ENCODE measurements at regions not wholly inside any gene's neighbourhood (a gene's known extent, or its start where the extent isn't known, plus 50 kb on each side); places are given as distances from the start of the nearest gene placed in this dataset.
A peak's percentile ranks its signal among the peaks of the same experiment; 100 is the strongest.

- peak overlapping the region in 2 of 5 donors; percentile 28 to 56 for H3K9ac ChIP-seq (ENCODE audit: low read length in 5 of 5)
- H3K27me3 ChIP-seq (ENCODE audit: control insufficient read depth in 5 of 5, insufficient read depth in 4 of 5, low read length in 5 of 5) = no peaks in the 10 kb centered on the region
- H3K36me3 ChIP-seq (ENCODE audit: control insufficient read depth in 5 of 5, insufficient read depth in 5 of 5, low read length in 5 of 5) = no peaks in the 10 kb centered on the region
- H3K27ac ChIP-seq (ENCODE audit: low read depth, low read length) = no peak overlapping the region
- peak overlapping the region; percentile 48 to 62 (median 51) for H3K4me3 ChIP-seq (ENCODE audit: low read depth in 1 of 5, low read length in 5 of 5)
- peaks cover 0 to 5% (median 0%) of the 10 kb centered on the region in 5 donors for H3K9me3 ChIP-seq (ENCODE audit: control insufficient read depth in 5 of 5, low read length in 5 of 5)
- H3K4me1 ChIP-seq (ENCODE audit: control insufficient read depth in 5 of 5, insufficient read depth in 5 of 5, low read length in 5 of 5) = peaks cover 8 to 32% (median 28%) of the 10 kb centered on the region in 5 donors
Measured at GRCh38 chr17:27379888-27380533, 76.2 kb upstream of the KSR1 start.

- Histone ChIP-seq H3K27me3 (ENCODE audit: control insufficient read depth in 5 of 5, insufficient read depth in 4 of 5, low read length in 5 of 5) (no peaks in the 10 kb centered on the region), H3K4me3 (ENCODE audit: low read depth in 1 of 5, low read length in 5 of 5) (peak overlapping the region; percentile 48 to 62 (median 51)), H3K9ac (ENCODE audit: low read length in 5 of 5) (peak overlapping the region in 2 of 5 donors; percentile 56 to 61), H3K4me1 (ENCODE audit: control insufficient read depth in 5 of 5, insufficient read depth in 5 of 5, low read length in 5 of 5) (peaks cover 8 to 33% (median 28%) of the 10 kb centered on the region in 5 donors), H3K36me3 (ENCODE audit: control insufficient read depth in 5 of 5, insufficient read depth in 5 of 5, low read length in 5 of 5) (no peaks in the 10 kb centered on the region), H3K9me3 (ENCODE audit: control insufficient read depth in 5 of 5, low read length in 5 of 5) (peaks cover 0 to 5% (median 0%) of the 10 kb centered on the region in 5 donors), H3K27ac (ENCODE audit: low read depth, low read length) (no peak overlapping the region)
Measured at GRCh38 chr17:27380551-27380950, 75.7 kb upstream of the KSR1 start.

GRCh38 chr17:27381007-27381501, 75.2 kb upstream of the KSR1 start:
- Histone ChIP-seq H3K9ac (ENCODE audit: low read length in 5 of 5) (no peak overlapping the region), H3K27ac (ENCODE audit: low read depth, low read length) (no peak overlapping the region)

GRCh38 chr17:27382025-27382424, 74.2 kb upstream of the KSR1 start:
- Histone ChIP-seq H3K36me3 (ENCODE audit: control insufficient read depth in 5 of 5, insufficient read depth in 5 of 5, low read length in 5 of 5) (no peaks in the 10 kb centered on the region), H3K27me3 (ENCODE audit: control insufficient read depth in 5 of 5, insufficient read depth in 4 of 5, low read length in 5 of 5) (no peaks in the 10 kb centered on the region), H3K27ac (ENCODE audit: low read depth, low read length) (no peak overlapping the region), H3K4me3 (ENCODE audit: low read depth in 1 of 5, low read length in 5 of 5) (no peak overlapping the region), H3K4me1 (ENCODE audit: control insufficient read depth in 5 of 5, insufficient read depth in 5 of 5, low read length in 5 of 5) (peaks cover 8 to 33% (median 28%) of the 10 kb centered on the region in 5 donors), H3K9ac (ENCODE audit: low read length in 5 of 5) (no peak overlapping the region), H3K9me3 (ENCODE audit: control insufficient read depth in 5 of 5, low read length in 5 of 5) (peaks cover 0 to 2% (median 0%) of the 10 kb centered on the region in 5 donors)

More at GRCh38 chr17:27381007-27381501, 75.2 kb upstream of the KSR1 start:
- H3K27me3 ChIP-seq (ENCODE audit: control insufficient read depth in 5 of 5, insufficient read depth in 4 of 5, low read length in 5 of 5) = no peaks in the 10 kb centered on the region
- H3K4me3 ChIP-seq (ENCODE audit: low read depth in 1 of 5, low read length in 5 of 5) = peak overlapping the region in 4 of 5 donors; percentile 48 to 54 (median 51)
- no peaks in the 10 kb centered on the region for H3K36me3 ChIP-seq (ENCODE audit: control insufficient read depth in 5 of 5, insufficient read depth in 5 of 5, low read length in 5 of 5)
- peaks cover 0 to 5% (median 0%) of the 10 kb centered on the region in 5 donors for H3K9me3 ChIP-seq (ENCODE audit: control insufficient read depth in 5 of 5, low read length in 5 of 5)
- peaks cover 8 to 33% (median 28%) of the 10 kb centered on the region in 5 donors for H3K4me1 ChIP-seq (ENCODE audit: control insufficient read depth in 5 of 5, insufficient read depth in 5 of 5, low read length in 5 of 5)

DNA sequence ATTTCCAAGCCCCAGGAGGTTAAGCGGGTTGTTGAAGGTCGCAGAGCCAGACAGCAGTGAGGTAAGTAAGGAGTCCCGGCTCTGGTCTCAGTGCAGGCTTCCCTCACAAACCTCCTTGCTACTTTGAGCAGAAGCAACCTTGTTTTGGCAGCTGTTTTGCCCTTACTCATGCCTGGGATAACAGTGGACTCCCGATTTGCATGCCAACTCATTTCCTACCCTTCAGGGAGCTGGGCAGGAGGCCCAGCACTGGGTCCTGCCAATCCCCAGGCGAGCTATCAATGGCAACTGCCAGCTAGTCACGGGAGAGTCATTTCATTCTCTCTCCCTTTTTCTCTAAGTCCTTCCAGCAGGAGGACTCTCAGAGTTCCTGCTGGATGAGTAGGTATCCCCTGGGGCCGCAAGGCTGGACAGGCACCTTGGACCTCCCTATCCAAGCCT, 72.0 kb upstream of the KSR1 start:
- Histone ChIP-seq H3K4me1 (ENCODE audit: control insufficient read depth in 5 of 5, insufficient read depth in 5 of 5, low read length in 5 of 5) (peaks cover 8 to 33% (median 28%) of the 10 kb centered on the region in 5 donors), H3K4me3 (ENCODE audit: low read depth in 1 of 5, low read length in 5 of 5) (no peak overlapping the region), H3K27ac (ENCODE audit: low read depth, low read length) (no peak overlapping the region), H3K27me3 (ENCODE audit: control insufficient read depth in 5 of 5, insufficient read depth in 4 of 5, low read length in 5 of 5) (no peaks in the 10 kb centered on the region), H3K9me3 (ENCODE audit: control insufficient read depth in 5 of 5, low read length in 5 of 5) (no peaks in the 10 kb centered on the region), H3K36me3 (ENCODE audit: control insufficient read depth in 5 of 5, insufficient read depth in 5 of 5, low read length in 5 of 5) (no peaks in the 10 kb centered on the region), H3K9ac (ENCODE audit: low read length in 5 of 5) (no peak overlapping the region)

- Histone ChIP-seq H3K9me3 (ENCODE audit: control insufficient read depth in 5 of 5, low read length in 5 of 5) (no peaks in the 10 kb centered on the region), H3K27ac (ENCODE audit: low read depth, low read length) (no peak overlapping the region), H3K4me3 (ENCODE audit: low read depth in 1 of 5, low read length in 5 of 5) (no peak overlapping the region), H3K27me3 (ENCODE audit: control insufficient read depth in 5 of 5, insufficient read depth in 4 of 5, low read length in 5 of 5) (no peaks in the 10 kb centered on the region), H3K4me1 (ENCODE audit: control insufficient read depth in 5 of 5, insufficient read depth in 5 of 5, low read length in 5 of 5) (peaks cover 8 to 35% (median 28%) of the 10 kb centered on the region in 5 donors), H3K36me3 (ENCODE audit: control insufficient read depth in 5 of 5, insufficient read depth in 5 of 5, low read length in 5 of 5) (no peaks in the 10 kb centered on the region), H3K9ac (ENCODE audit: low read length in 5 of 5) (no peak overlapping the region)
Measured at GRCh38 chr17:27384726-27385125, 71.5 kb upstream of the KSR1 start.

GRCh38 chr17:27385626-27386025, 70.6 kb upstream of the KSR1 start:
- Histone ChIP-seq H3K9ac (ENCODE audit: low read length in 5 of 5) (no peak overlapping the region), H3K4me3 (ENCODE audit: low read depth in 1 of 5, low read length in 5 of 5) (no peak overlapping the region), H3K27ac (ENCODE audit: low read depth, low read length) (no peak overlapping the region), H3K27me3 (ENCODE audit: control insufficient read depth in 5 of 5, insufficient read depth in 4 of 5, low read length in 5 of 5) (no peaks in the 10 kb centered on the region), H3K36me3 (ENCODE audit: control insufficient read depth in 5 of 5, insufficient read depth in 5 of 5, low read length in 5 of 5) (no peaks in the 10 kb centered on the region), H3K9me3 (ENCODE audit: control insufficient read depth in 5 of 5, low read length in 5 of 5) (no peaks in the 10 kb centered on the region), H3K4me1 (ENCODE audit: control insufficient read depth in 5 of 5, insufficient read depth in 5 of 5, low read length in 5 of 5) (peaks cover 6 to 26% (median 19%) of the 10 kb centered on the region in 5 donors)

DNA sequence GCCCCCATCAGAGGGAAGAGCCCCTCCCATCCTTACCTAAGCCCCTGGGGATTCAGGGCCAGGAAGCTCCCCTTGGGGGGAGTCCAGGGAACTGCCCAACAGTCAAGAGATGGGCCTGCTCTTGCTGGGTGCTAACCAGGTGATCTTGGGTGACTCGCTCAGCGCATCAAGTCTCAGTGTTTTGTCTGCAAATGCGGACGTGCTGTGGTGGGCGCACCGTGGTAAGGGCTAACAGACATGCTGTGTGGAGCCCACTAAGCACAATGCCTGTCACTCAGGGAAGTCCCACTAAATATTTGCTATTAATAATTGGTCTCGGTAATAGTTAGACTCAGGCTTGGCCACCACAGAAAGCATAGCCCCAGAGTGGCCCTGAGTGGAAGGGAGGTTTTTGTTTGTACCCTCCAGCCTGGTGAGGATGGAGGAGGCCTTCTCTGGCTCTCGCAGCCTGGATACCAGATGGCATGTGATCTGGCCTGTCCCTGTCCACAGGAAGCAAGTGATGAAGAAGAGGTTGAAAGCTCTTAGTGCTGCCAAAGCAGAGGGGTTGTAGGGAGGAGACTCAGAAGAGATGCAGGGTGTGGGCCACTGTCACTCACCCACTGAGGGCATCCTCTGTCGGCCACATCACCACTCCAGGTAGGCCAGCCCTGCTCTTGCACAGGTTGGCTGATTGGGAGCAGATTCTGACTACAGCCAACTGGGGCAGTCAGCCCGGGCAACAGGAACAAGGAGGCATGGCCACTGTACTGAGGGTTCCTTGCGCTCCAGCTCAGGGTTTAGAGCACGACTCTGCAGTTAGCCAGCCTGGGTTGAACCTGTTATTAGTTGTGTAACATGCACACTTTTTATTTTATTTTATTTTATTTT, 69.8 kb upstream of the KSR1 start:
- Histone ChIP-seq H3K27me3 (ENCODE audit: control insufficient read depth in 5 of 5, insufficient read depth in 4 of 5, low read length in 5 of 5) (no peaks in the 10 kb centered on the region), H3K27ac (ENCODE audit: low read depth, low read length) (no peak overlapping the region), H3K9ac (ENCODE audit: low read length in 5 of 5) (no peak overlapping the region), H3K9me3 (ENCODE audit: control insufficient read depth in 5 of 5, low read length in 5 of 5) (no peaks in the 10 kb centered on the region), H3K4me3 (ENCODE audit: low read depth in 1 of 5, low read length in 5 of 5) (no peak overlapping the region), H3K36me3 (ENCODE audit: control insufficient read depth in 5 of 5, insufficient read depth in 5 of 5, low read length in 5 of 5) (no peaks in the 10 kb centered on the region), H3K4me1 (ENCODE audit: control insufficient read depth in 5 of 5, insufficient read depth in 5 of 5, low read length in 5 of 5) (peaks cover 4 to 18% (median 12%) of the 10 kb centered on the region in 5 donors)

- no peaks in the 10 kb centered on the region for H3K36me3 ChIP-seq (ENCODE audit: control insufficient read depth in 5 of 5, insufficient read depth in 5 of 5, low read length in 5 of 5)
- H3K4me1 ChIP-seq (ENCODE audit: control insufficient read depth in 5 of 5, insufficient read depth in 5 of 5, low read length in 5 of 5) = peaks cover 0 to 7% (median 1%) of the 10 kb centered on the region in 5 donors
- H3K27me3 ChIP-seq (ENCODE audit: control insufficient read depth in 5 of 5, insufficient read depth in 4 of 5, low read length in 5 of 5) = no peaks in the 10 kb centered on the region
- H3K4me3 ChIP-seq (ENCODE audit: low read depth in 1 of 5, low read length in 5 of 5) = no peak overlapping the region
- H3K27ac ChIP-seq (ENCODE audit: low read depth, low read length) = no peak overlapping the region
- no peaks in the 10 kb centered on the region for H3K9me3 ChIP-seq (ENCODE audit: control insufficient read depth in 5 of 5, low read length in 5 of 5)
- no peak overlapping the region for H3K9ac ChIP-seq (ENCODE audit: low read length in 5 of 5)
Measured at GRCh38 chr17:27389542-27390140, 66.6 kb upstream of the KSR1 start.
